ENCODE measurements at regions not wholly inside any gene's neighbourhood (a gene's known extent, or its start where the extent isn't known, plus 50 kb on each side); places are given as distances from the start of the nearest gene placed in this dataset.
"Not testable (repeated sequence)": the region's sequence is repeated elsewhere in the genome, so short reads cannot be mapped to it uniquely, and the experiment has no call there.

GRCh38 chr2:36165132-36165531 lies 190.4 kb upstream of the CRIM1 start:
- peak overlapping the region; percentile 18 for H3K4me3 Mint-ChIP-seq (ENCODE audit: low read depth, unreplicated experiment)
- CTCF ChIA-PET = interaction anchor here (0.5 to 0.6 kb wide), 2 partner anchors 22 to 255 kb away, joined by 3 to 4 read pairs; no protein-coding TSS in a partner anchor
- H3K4me1 Mint-ChIP-seq (ENCODE audit: low read depth, unreplicated experiment) = peaks cover 22% of the 10 kb centered on the region
- no peak for DNase-seq
- H3K27me3 Mint-ChIP-seq (ENCODE audit: unreplicated experiment) = no peaks in the 10 kb centered on the region
- intact Hi-C loops (cut with micrococcal nuclease; ENCODE audit: unreplicated experiment) = loop anchor here (2.0 to 10.0 kb wide), 2 partner anchors 14 to 190 kb away; no protein-coding TSS in a partner anchor
- H3K36me3 Mint-ChIP-seq (ENCODE audit: insufficient read depth, unreplicated experiment) = no peaks in the 10 kb centered on the region
- no peak for TF ChIP-seq CTCF (IDR thresholded peaks at IDR 0.05; ENCODE audit: unreplicated experiment)
- H3K9me3 Mint-ChIP-seq (ENCODE audit: low read depth, unreplicated experiment) = no peaks in the 10 kb centered on the region
- BruUV-seq (replicated peaks) = no TSS peak
- H3K27ac Mint-ChIP-seq (ENCODE audit: unreplicated experiment) = no peak overlapping the region

DNA sequence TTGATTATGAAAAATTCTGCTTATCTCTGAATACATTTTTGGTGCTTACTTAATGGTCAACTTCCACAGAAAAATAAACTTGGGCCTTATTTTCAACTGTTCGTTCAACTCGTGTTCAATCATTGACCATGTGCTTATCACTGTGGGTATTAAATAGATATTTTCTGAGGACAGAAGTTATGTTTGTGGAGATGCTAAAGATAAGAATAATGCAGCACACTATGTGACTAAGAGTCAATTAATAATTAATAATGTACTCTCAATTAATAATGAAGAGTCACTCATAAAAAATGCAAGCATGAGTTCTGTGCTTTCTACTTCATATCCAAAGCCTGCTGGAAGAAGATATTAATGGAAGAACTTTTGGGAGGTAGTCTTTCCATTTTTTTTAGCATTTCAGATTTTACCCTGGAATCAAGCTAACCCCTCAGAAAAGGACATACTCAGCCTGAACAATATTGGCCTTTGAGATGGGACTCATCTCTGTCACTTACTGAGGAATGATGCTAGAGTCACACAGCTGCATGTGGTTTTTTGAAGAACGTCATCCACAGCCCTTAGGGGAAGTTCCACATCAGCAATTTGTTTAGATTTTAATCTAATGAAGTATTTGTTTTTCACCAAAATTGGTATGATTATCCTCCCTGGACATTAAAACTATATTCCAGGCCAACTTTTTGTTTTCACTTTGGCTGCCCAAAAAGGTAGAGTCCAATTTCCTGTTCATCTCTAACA lies 191.9 kb upstream of the CRIM1 start:
- Mint-ChIP-seq H3K4me3 (ENCODE audit: low read depth, unreplicated experiment) (no peak overlapping the region), H3K4me1 (ENCODE audit: low read depth, unreplicated experiment) (peaks cover 15% of the 10 kb centered on the region), H3K27ac (ENCODE audit: unreplicated experiment) (no peak overlapping the region), H3K27me3 (ENCODE audit: unreplicated experiment) (no peaks in the 10 kb centered on the region), H3K36me3 (ENCODE audit: insufficient read depth, unreplicated experiment) (no peaks in the 10 kb centered on the region), H3K9me3 (ENCODE audit: low read depth, unreplicated experiment) (peaks cover under 1% of the 10 kb centered on the region)
- no peak for TF ChIP-seq CTCF (IDR thresholded peaks at IDR 0.05; ENCODE audit: unreplicated experiment)
- no peak for DNase-seq
- intact Hi-C loops (cut with micrococcal nuclease; ENCODE audit: unreplicated experiment) = loop anchor here (2.0 to 10.0 kb wide), 2 partner anchors 15 to 189 kb away; no protein-coding TSS in a partner anchor
- BruUV-seq (replicated peaks) = no TSS peak
- CTCF ChIA-PET = interaction anchor here (0.7 kb wide), 1 partner anchor 639 kb away, joined by 3 read pairs; no protein-coding TSS in a partner anchor

DNA sequence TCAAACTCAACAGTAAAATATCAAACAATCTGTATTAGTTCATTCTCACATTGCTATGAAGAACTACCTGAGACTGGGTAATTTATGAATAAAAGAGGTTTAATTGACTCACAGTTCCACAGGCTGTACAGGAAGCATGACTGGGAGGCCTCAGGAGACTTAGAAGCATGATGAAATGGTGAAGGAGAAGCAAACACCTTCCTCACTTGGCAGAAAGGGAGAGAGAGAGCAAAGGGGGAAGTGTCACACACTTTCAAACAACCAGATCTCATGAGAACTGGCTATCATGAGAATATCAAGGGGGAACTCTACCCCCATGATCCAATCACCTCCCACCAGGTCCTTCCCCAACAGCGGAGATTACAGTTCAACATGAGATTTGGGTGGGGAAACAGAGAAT lies 198.5 kb upstream of the CRIM1 start:
- not testable (repeated sequence) for H3K27ac Mint-ChIP-seq (ENCODE audit: unreplicated experiment); BruUV-seq (replicated peaks); H3K4me1 Mint-ChIP-seq (ENCODE audit: low read depth, unreplicated experiment)

GRCh38 chr2:36147670-36148390 lies 207.7 kb upstream of the CRIM1 start:
- Mint-ChIP-seq H3K27ac (ENCODE audit: unreplicated experiment) (no peak overlapping the region), H3K9me3 (ENCODE audit: low read depth, unreplicated experiment) (no peaks in the 10 kb centered on the region), H3K4me3 (ENCODE audit: low read depth, unreplicated experiment) (no peak overlapping the region), H3K27me3 (ENCODE audit: unreplicated experiment) (no peaks in the 10 kb centered on the region), H3K4me1 (ENCODE audit: low read depth, unreplicated experiment) (no peaks in the 10 kb centered on the region), H3K36me3 (ENCODE audit: insufficient read depth, unreplicated experiment) (no peaks in the 10 kb centered on the region)
- no TSS peak for BruUV-seq (replicated peaks)
- intact Hi-C loops (cut with micrococcal nuclease; ENCODE audit: unreplicated experiment) = no loop called here
- no peak for TF ChIP-seq CTCF (IDR thresholded peaks at IDR 0.05; ENCODE audit: unreplicated experiment)
- no peak for DNase-seq
- CTCF ChIA-PET = no interaction called here

More for the DNA sequence above, 198.5 kb upstream of the CRIM1 start:
- H3K4me3 Mint-ChIP-seq (ENCODE audit: low read depth, unreplicated experiment); H3K27me3 Mint-ChIP-seq (ENCODE audit: unreplicated experiment); CTCF ChIA-PET; intact Hi-C loops (cut with micrococcal nuclease; ENCODE audit: unreplicated experiment); DNase-seq; H3K36me3 Mint-ChIP-seq (ENCODE audit: insufficient read depth, unreplicated experiment); H3K9me3 Mint-ChIP-seq (ENCODE audit: low read depth, unreplicated experiment): not testable (repeated sequence)
